GM19452 (cell line): ENCODE measurements at regions not wholly inside any gene's neighbourhood (a gene's known extent, or its start where the extent isn't known, plus 50 kb on each side); places are given as distances from the start of the nearest gene placed in this dataset.
A peak's percentile ranks its signal among the peaks of the same experiment; 100 is the strongest.

Experiments
- ATAC-seq: cut with Tn5 transposase; IDR thresholded peaks from one replicate; pipeline ENCODE4 v1.9.1; 2021; ENCODE audit not compliant: unreplicated experiment

- ATAC-seq: no peak
Observed at GRCh38 chr4:36709991-36710390, 428.6 kb downstream of the DTHD1 start.

- no peak for ATAC-seq
Observed at GRCh38 chr4:36712013-36712412, 430.6 kb downstream of the DTHD1 start.

- ATAC-seq: no peak
Observed at GRCh38 chr4:36716874-36717273, 435.5 kb downstream of the DTHD1 start.

- ATAC-seq: no peak
Observed at GRCh38 chr4:36719425-36719824, 438.0 kb downstream of the DTHD1 start.

- ATAC-seq: no peak
Observed at GRCh38 chr4:36722986-36723385, 441.6 kb downstream of the DTHD1 start.

GRCh38 chr4:36734334-36734733 lies 452.9 kb downstream of the DTHD1 start:
- ATAC-seq: no peak

GRCh38 chr4:36737691-36738090 lies 456.3 kb downstream of the DTHD1 start:
- ATAC-seq: no peak

GRCh38 chr4:36740796-36741310 lies 459.4 kb downstream of the DTHD1 start:
- no peak for ATAC-seq

- no peak for ATAC-seq
Observed at GRCh38 chr4:36747277-36748129, 466.1 kb downstream of the DTHD1 start.

GRCh38 chr4:36753048-36753447 lies 471.6 kb downstream of the DTHD1 start:
- no peak for ATAC-seq

- ATAC-seq: no peak
Observed at GRCh38 chr4:36757580-36758311, 476.3 kb downstream of the DTHD1 start.

- ATAC-seq: no peak
Observed at GRCh38 chr4:36758312-36759178, 477.1 kb downstream of the DTHD1 start.

- no peak for ATAC-seq
Observed at GRCh38 chr4:36761607-36762006, 480.2 kb downstream of the DTHD1 start.

GRCh38 chr4:36763814-36764213 lies 480.7 kb upstream of the NWD2 start:
- ATAC-seq: no peak

GRCh38 chr4:36767596-36767995 lies 476.9 kb upstream of the NWD2 start:
- no peak for ATAC-seq

- peak; percentile 44 for ATAC-seq
Observed at GRCh38 chr4:36771411-36772153, 473.0 kb upstream of the NWD2 start.

GRCh38 chr4:36772154-36772516 lies 472.4 kb upstream of the NWD2 start:
- ATAC-seq: peak; percentile 39

GRCh38 chr4:36773467-36773866 lies 471.1 kb upstream of the NWD2 start:
- no peak for ATAC-seq

- no peak for ATAC-seq
Observed at GRCh38 chr4:36775544-36775943, 469.0 kb upstream of the NWD2 start.

- ATAC-seq: no peak
Observed at GRCh38 chr4:36779601-36780000, 464.9 kb upstream of the NWD2 start.
